Ascending aorta (tissue), 2 donors: ENCODE measurements at regions not wholly inside any gene's neighbourhood (a gene's known extent, or its start where the extent isn't known, plus 50 kb on each side); places are given as distances from the start of the nearest gene placed in this dataset.
A peak's percentile ranks its signal among the peaks of the same experiment; 100 is the strongest.

ENCODE experiments used
- DNase-seq, 2 donors: peaks; one replicate each; pipeline ENCODE4 v3.0.0-alpha.2; 2019; ENCODE audit warnings: low spot score in 2 of 2
- H3K27ac ChIP-seq, 2 donors: fragments of 200-600 bp; sonication (generic); one replicate each; pipeline ENCODE4 v1.5.1; 2016 to 2017; ENCODE audit warnings: mild to moderate bottlenecking in 1 of 2
- H3K27me3 ChIP-seq: fragments of 200-600 bp; sonication (generic); one replicate; pipeline ENCODE4 v1.5.1; 2017
- H3K36me3 ChIP-seq, 2 donors: fragments of 200-600 bp; sonication (generic); one replicate each; pipeline ENCODE4 v1.5.1; 2016
- H3K4me1 ChIP-seq, 2 donors: fragments of 200-600 bp; sonication (generic); one replicate each; pipeline ENCODE4 v1.5.1; 2016 to 2017; ENCODE audit warnings: mild to moderate bottlenecking in 1 of 2
- H3K4me3 ChIP-seq, 2 donors: fragments of 200-600 bp; sonication (generic); one replicate each; pipeline ENCODE4 v1.5.1; 2016 to 2017; ENCODE audit warnings: mild to moderate bottlenecking in 1 of 2
- H3K9me3 ChIP-seq, 2 donors: fragments of 200-600 bp; sonication (generic); one replicate each; pipeline ENCODE4 v1.5.1; 2016
- CTCF ChIP-seq, 3 experiments: fragments of 200-600 bp in 2 of 3; fragments of 450-650 bp in 1 of 3; sonication (generic) in 2 of 3; IDR thresholded peaks; one replicate each; pipeline ENCODE4 v1.5.1; 2016 to 2019; ENCODE audit warnings: antibody characterized with exemption in 3 of 3, mild to moderate bottlenecking in 1 of 3, moderate library complexity in 1 of 3
- intact Hi-C: fragments of 100-400 bp; cut with DNase I; formaldehyde crosslinking; loops from one replicate; pipeline ENCODE4 v1.15.1; 2023

- intact Hi-C loops = loop anchor here (5.0 kb wide), 1 partner anchor 140 kb away; no protein-coding TSS in a partner anchor
- no peaks in the 10 kb centered on the region for H3K27me3 ChIP-seq
- DNase-seq = no peak
These were observed 439.5 kb upstream of the NFE2L3 start for GRCh38 chr7:25712500-25712899.

GRCh38 chr7:25714013-25714412 is 438.0 kb upstream of the NFE2L3 start:
- Histone ChIP-seq H3K4me1 (peaks cover 0 to 22% of the 10 kb centered on the region in 2 donors), H3K4me3 (no peak overlapping the region), H3K9me3 (no peaks in the 10 kb centered on the region), H3K27ac (peak overlapping the region; percentile 19 to 51), H3K27me3 (no peaks in the 10 kb centered on the region), H3K36me3 (no peaks in the 10 kb centered on the region)
- no peak for TF ChIP-seq CTCF (IDR thresholded peaks at IDR 0.05)
- DNase-seq = no peak
- intact Hi-C loops = loop anchor here (5.0 kb wide), 1 partner anchor 138 kb away; no protein-coding TSS in a partner anchor

More at GRCh38 chr7:25712500-25712899, 439.5 kb upstream of the NFE2L3 start:
- H3K4me1 ChIP-seq = peaks cover 0 to 22% of the 10 kb centered on the region in 2 donors
- H3K9me3 ChIP-seq = no peaks in the 10 kb centered on the region
- TF ChIP-seq CTCF (IDR thresholded peaks at IDR 0.05) = no peak
- peak overlapping the region in 1 of 2 donors; percentile 41 for H3K27ac ChIP-seq
- H3K36me3 ChIP-seq = no peaks in the 10 kb centered on the region
- H3K4me3 ChIP-seq = no peak overlapping the region

- Histone ChIP-seq H3K27me3 (no peaks in the 10 kb centered on the region), H3K36me3 (no peaks in the 10 kb centered on the region), H3K4me1 (peaks cover 0 to 22% of the 10 kb centered on the region in 2 donors), H3K9me3 (no peaks in the 10 kb centered on the region), H3K4me3 (no peak overlapping the region), H3K27ac (no peak overlapping the region)
- intact Hi-C loops = no loop called here
- DNase-seq = no peak
- no peak for TF ChIP-seq CTCF (IDR thresholded peaks at IDR 0.05)
These were observed 435.6 kb upstream of the NFE2L3 start for GRCh38 chr7:25716421-25716820.

GRCh38 chr7:25718596-25718995 is 433.4 kb upstream of the NFE2L3 start:
- H3K27me3 ChIP-seq = no peaks in the 10 kb centered on the region
- intact Hi-C loops = no loop called here
- no peaks in the 10 kb centered on the region for H3K9me3 ChIP-seq
- peaks cover 0 to 12% of the 10 kb centered on the region in 2 donors for H3K4me1 ChIP-seq
- no peak overlapping the region for H3K27ac ChIP-seq
- no peaks in the 10 kb centered on the region for H3K36me3 ChIP-seq
- no peak for DNase-seq
- no peak for TF ChIP-seq CTCF (IDR thresholded peaks at IDR 0.05)
- H3K4me3 ChIP-seq = no peak overlapping the region

- Histone ChIP-seq H3K4me3 (no peak overlapping the region), H3K27me3 (no peaks in the 10 kb centered on the region), H3K4me1 (peaks cover 0 to 5% of the 10 kb centered on the region in 2 donors), H3K27ac (no peak overlapping the region), H3K36me3 (no peaks in the 10 kb centered on the region), H3K9me3 (no peaks in the 10 kb centered on the region)
- DNase-seq = no peak
- intact Hi-C loops = no loop called here
- no peak for TF ChIP-seq CTCF (IDR thresholded peaks at IDR 0.05)
These were observed 432.7 kb upstream of the NFE2L3 start for GRCh38 chr7:25719190-25719896.
